ENCODE measurements at regions not wholly inside any gene's neighbourhood (a gene's known extent, or its start where the extent isn't known, plus 50 kb on each side); places are given as distances from the start of the nearest gene placed in this dataset.

GRCh38 chr4:78689700-78690323 lies 86.3 kb upstream of the BMP2K start:
- Histone ChIP-seq H3K27me3 (no peaks in the 10 kb centered on the region), H3K4me1 (no peaks in the 10 kb centered on the region), H3K9me3 (no peaks in the 10 kb centered on the region), H3K27ac (no peak overlapping the region), H3K36me3 (no peaks in the 10 kb centered on the region), H3K4me3 (no peak overlapping the region)
- ATAC-seq, result no peak
- WGBS, 2 donors (ENCODE audit: low coverage in 1 of 2), result 85 to 87% methylated on average over 6 to 11 of the region's 11 CpGs
- TF ChIP-seq POLR2AphosphoS5 (IDR thresholded peaks at IDR 0.05) (no peak), EP300 (IDR thresholded peaks at IDR 0.05) (no peak), POLR2A (IDR thresholded peaks at IDR 0.05) (no peak)
- TF ChIP-seq, protein P1, sequence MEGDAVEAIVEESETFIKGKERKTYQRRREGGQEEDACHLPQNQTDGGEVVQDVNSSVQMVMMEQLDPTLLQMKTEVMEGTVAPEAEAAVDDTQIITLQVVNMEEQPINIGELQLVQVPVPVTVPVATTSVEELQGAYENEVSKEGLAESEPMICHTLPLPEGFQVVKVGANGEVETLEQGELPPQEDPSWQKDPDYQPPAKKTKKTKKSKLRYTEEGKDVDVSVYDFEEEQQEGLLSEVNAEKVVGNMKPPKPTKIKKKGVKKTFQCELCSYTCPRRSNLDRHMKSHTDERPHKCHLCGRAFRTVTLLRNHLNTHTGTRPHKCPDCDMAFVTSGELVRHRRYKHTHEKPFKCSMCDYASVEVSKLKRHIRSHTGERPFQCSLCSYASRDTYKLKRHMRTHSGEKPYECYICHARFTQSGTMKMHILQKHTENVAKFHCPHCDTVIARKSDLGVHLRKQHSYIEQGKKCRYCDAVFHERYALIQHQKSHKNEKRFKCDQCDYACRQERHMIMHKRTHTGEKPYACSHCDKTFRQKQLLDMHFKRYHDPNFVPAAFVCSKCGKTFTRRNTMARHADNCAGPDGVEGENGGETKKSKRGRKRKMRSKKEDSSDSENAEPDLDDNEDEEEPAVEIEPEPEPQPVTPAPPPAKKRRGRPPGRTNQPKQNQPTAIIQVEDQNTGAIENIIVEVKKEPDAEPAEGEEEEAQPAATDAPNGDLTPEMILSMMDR (IDR thresholded peaks at IDR 0.05), result no peak

DNA sequence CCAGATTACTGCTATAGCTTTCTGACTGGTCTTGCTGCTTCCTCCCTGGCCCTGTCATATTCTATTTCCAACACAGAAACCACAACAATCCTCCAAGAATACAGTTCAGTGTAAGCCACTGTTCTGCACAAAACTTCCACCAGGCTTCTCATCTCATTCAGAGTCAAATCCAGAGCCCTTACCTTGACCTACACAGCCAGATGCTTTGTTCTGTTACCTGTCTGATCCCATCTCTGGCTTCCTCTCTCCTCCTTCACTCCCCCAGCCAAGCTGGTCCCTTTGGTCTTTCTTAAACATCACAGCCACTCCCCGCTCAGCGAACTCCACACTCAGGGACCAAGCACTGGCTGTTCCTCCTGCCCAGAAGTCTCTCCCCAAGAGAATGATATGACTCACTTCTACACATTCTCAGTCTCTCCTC lies 84.8 kb upstream of the BMP2K start:
- Histone ChIP-seq H3K4me1 (no peaks in the 10 kb centered on the region), H3K9me3 (no peaks in the 10 kb centered on the region), H3K4me3 (no peak overlapping the region), H3K27ac (no peak overlapping the region), H3K27me3 (no peaks in the 10 kb centered on the region), H3K36me3 (no peaks in the 10 kb centered on the region)
- TF ChIP-seq POLR2A (IDR thresholded peaks at IDR 0.05) (no peak), POLR2AphosphoS5 (IDR thresholded peaks at IDR 0.05) (no peak), EP300 (IDR thresholded peaks at IDR 0.05) (no peak)
- TF ChIP-seq, protein P1 (IDR thresholded peaks at IDR 0.05), result no peak
- no peak for ATAC-seq
- 78% methylated on average over 2 of the region's 2 CpGs for WGBS, 2 donors (ENCODE audit: low coverage in 1 of 2)

DNA sequence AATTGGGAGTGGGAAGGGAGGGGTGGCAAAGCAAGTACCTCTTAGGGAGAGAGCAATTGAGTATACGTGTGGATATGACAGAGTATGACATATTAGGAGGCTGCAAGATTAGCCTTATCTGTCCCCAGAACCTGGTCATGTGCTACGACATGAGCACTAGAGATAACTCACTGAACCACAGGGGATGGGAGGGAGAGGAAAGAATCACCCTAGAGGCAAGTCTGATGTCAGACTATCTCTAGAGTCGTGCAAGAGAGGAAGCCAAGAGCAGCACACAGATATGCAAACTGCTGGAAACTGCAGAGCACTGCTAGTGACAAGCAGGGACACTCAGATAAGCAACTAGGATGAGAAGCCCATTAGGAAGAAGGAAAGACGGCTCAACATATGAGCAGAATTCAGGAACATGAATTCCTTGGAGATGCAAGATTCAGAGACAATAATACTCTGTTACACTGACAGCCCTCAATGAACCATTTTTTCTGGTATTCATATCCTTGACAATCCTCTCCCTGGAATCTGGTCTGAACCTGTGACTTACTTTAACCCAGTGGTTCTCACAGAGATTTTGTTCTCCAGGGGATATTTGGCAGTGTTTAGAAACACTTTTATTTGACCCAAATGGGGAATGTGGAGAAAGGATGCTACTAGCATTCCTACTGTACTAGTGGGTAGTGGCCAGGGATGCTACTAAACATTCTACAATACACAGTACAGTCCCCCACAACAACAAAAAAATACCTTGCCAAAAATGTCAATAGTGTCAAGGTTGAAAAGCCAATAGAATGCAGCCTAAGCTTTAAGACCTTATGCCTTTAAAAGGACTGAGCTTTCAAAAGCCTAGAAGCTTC lies 84.0 kb upstream of the BMP2K start:
- no peak overlapping the region for H3K4me3 ChIP-seq
- 43 to 66% methylated on average over 4 of the region's 4 CpGs for WGBS, 2 donors (ENCODE audit: low coverage in 1 of 2)
- no peak overlapping the region for H3K27ac ChIP-seq

GRCh38 chr4:78692822-78693170 lies 83.4 kb upstream of the BMP2K start:
- TF ChIP-seq, protein P1 (IDR thresholded peaks at IDR 0.05), result no peak
- TF ChIP-seq POLR2A (IDR thresholded peaks at IDR 0.05) (no peak), POLR2AphosphoS5 (IDR thresholded peaks at IDR 0.05) (no peak), EP300 (IDR thresholded peaks at IDR 0.05) (no peak)
- 73 to 88% methylated on average over 2 to 4 of the region's 4 CpGs for WGBS, 2 donors (ENCODE audit: low coverage in 1 of 2)
- no peaks in the 10 kb centered on the region for H3K36me3 ChIP-seq
- no peak overlapping the region for H3K27ac ChIP-seq
- H3K4me3 ChIP-seq, result no peak overlapping the region
- no peaks in the 10 kb centered on the region for H3K27me3 ChIP-seq
- no peaks in the 10 kb centered on the region for H3K9me3 ChIP-seq
- H3K4me1 ChIP-seq, result no peaks in the 10 kb centered on the region
- ATAC-seq, result no peak

More for the DNA sequence above, 84.0 kb upstream of the BMP2K start:
- H3K4me1 ChIP-seq, result no peaks in the 10 kb centered on the region
- H3K27me3 ChIP-seq, result no peaks in the 10 kb centered on the region
- H3K9me3 ChIP-seq, result no peaks in the 10 kb centered on the region
- peak; percentile 34 for ATAC-seq
- no peaks in the 10 kb centered on the region for H3K36me3 ChIP-seq
- TF ChIP-seq POLR2A (IDR thresholded peaks at IDR 0.05), result no peak
- no peak for TF ChIP-seq EP300 (IDR thresholded peaks at IDR 0.05)
- TF ChIP-seq, protein P1 (IDR thresholded peaks at IDR 0.05), result no peak
- TF ChIP-seq POLR2AphosphoS5 (IDR thresholded peaks at IDR 0.05), result no peak

All from gastroesophageal sphincter (tissue), 4 donors.